SK-N-SH (cell line): ENCODE measurements at regions not wholly inside any gene's neighbourhood (a gene's known extent, or its start where the extent isn't known, plus 50 kb on each side); places are given as distances from the start of the nearest gene placed in this dataset.

Source experiments
- CTCF ChIA-PET: fragments of 300-600, 350-600 bp; formaldehyde crosslinking; extraction: SDS; loops from one replicate; lab custom pipeline; 2021; lab: Yijun Ruan, JAX
- POLR2A ChIA-PET: fragments of 350-600 bp; sonication (Branson Sonifier 250); formaldehyde crosslinking; extraction: SDS; loops from one replicate; lab custom pipeline; 2020; ENCODE audit warnings: antibody characterized with exemption, inconsistent platforms; lab: Yijun Ruan, JAX
- DNase-seq: peaks from one replicate; pipeline ENCODE4 v3.0.0; 2012
- H2AFZ ChIP-seq: fragments of 200-600 bp; sonication (generic); 2 replicates; pipeline ENCODE4 v1.8.1; 2016; ENCODE audit warnings: antibody characterized with exemption, mild to moderate bottlenecking, low read depth
- H3F3A ChIP-seq: fragments of 200-600 bp; sonication (generic); replicated peaks from 2 replicates; pipeline ENCODE3; 2016; ENCODE audit warnings: antibody characterized with exemption, mild to moderate bottlenecking; ENCODE audit not compliant: insufficient read depth
- H3K27ac ChIP-seq, 2 experiments: fragments of 200-500 bp in 1 of 2; fragments of 200-600 bp in 1 of 2; sonication (Bioruptor generic) in 1 of 2; sonication (generic), shearing (Covaris generic) in 1 of 2; 2 replicates each; pipeline versions ENCODE4 v1.5.1 to v1.6.1; 2014 to 2016; ENCODE audit warnings: low read depth in 2 of 2, inconsistent platforms in 1 of 2, low read length in 1 of 2, mild to moderate bottlenecking in 1 of 2, mixed read lengths in 1 of 2
- H3K27me3 ChIP-seq: fragments of 200-600 bp; sonication (generic), shearing (Covaris generic); 2 replicates; pipeline ENCODE4 v1.6.1; 2016; ENCODE audit warnings: mixed run types; ENCODE audit not compliant: insufficient read depth
- H3K36me3 ChIP-seq, 2 experiments: fragments of 200-500 bp in 1 of 2; fragments of 200-600 bp in 1 of 2; sonication (Bioruptor generic) in 1 of 2; sonication (generic) in 1 of 2; replicated peaks in 1 of 2; 2 replicates each; pipeline versions ENCODE3 to v1.5.1; 2014 to 2016; ENCODE audit warnings: low read length in 1 of 2, mild to moderate bottlenecking in 1 of 2; ENCODE audit not compliant: insufficient read depth in 2 of 2, control insufficient read depth in 1 of 2
- H3K4me1 ChIP-seq, 2 experiments: fragments of 200-500 bp in 1 of 2; fragments of 200-600 bp in 1 of 2; sonication (Bioruptor generic) in 1 of 2; sonication (generic), shearing (Covaris generic) in 1 of 2; 2 replicates each; pipeline versions ENCODE4 v1.5.1 to v1.6.1; 2014 to 2016; ENCODE audit warnings: low read depth in 1 of 2, low read length in 1 of 2, mixed run types in 1 of 2; ENCODE audit not compliant: insufficient read depth in 2 of 2, control insufficient read depth in 1 of 2
- H3K4me2 ChIP-seq: fragments of 200-600 bp; sonication (generic), shearing (Covaris generic); 2 replicates; pipeline ENCODE4 v1.6.1; 2017; ENCODE audit warnings: mixed run types
- H3K4me3 ChIP-seq, 2 experiments: fragments of 200-500 bp in 1 of 2; fragments of 200-600 bp in 1 of 2; sonication (Bioruptor generic) in 1 of 2; sonication (generic), shearing (Covaris generic) in 1 of 2; 2 replicates each; pipeline versions ENCODE4 v1.5.1 to v1.8.1; 2014 to 2016; ENCODE audit warnings: low read depth in 2 of 2, inconsistent platforms in 1 of 2, low read length in 1 of 2, mild to moderate bottlenecking in 1 of 2, mixed read lengths in 1 of 2, moderate library complexity in 1 of 2
- H3K79me2 ChIP-seq: fragments of 200-600 bp; sonication (generic); 2 replicates; pipeline ENCODE4 v1.8.1; 2017; ENCODE audit warnings: mild to moderate bottlenecking; ENCODE audit not compliant: insufficient read depth
- H3K9ac ChIP-seq: fragments of 200-600 bp; sonication (generic); 2 replicates; pipeline ENCODE4 v1.6.1; 2017; ENCODE audit warnings: mixed run types
- H3K9me2 ChIP-seq: fragments of 200-600 bp; sonication (generic); 2 replicates; pipeline ENCODE4 v1.6.1; 2017; ENCODE audit warnings: mixed run types
- H3K9me3 ChIP-seq: fragments of 200-600 bp; sonication (generic); 2 replicates; pipeline ENCODE4 v1.6.1; 2017; ENCODE audit warnings: mixed run types, mild to moderate bottlenecking, moderate library complexity
- H4K20me1 ChIP-seq: fragments of 200-600 bp; sonication (generic); 2 replicates; pipeline ENCODE4 v1.6.1; 2017; ENCODE audit warnings: mild to moderate bottlenecking, mixed run types; ENCODE audit not compliant: insufficient read depth
- FOSL2 ChIP-seq: IDR thresholded peaks from 2 replicates; pipeline ENCODE4 v1.4.0; 2012; ENCODE audit warnings: low read depth, mild to moderate bottlenecking, moderate library complexity, borderline replicate concordance
- FOXJ3 ChIP-seq: sonication (generic); formaldehyde crosslinking; IDR thresholded peaks from 2 replicates; pipeline ENCODE4 v1.5.1; 2020; ENCODE audit warnings: mild to moderate bottlenecking, missing genetic modification reagents
- GABPA ChIP-seq: IDR thresholded peaks from 2 replicates; pipeline ENCODE4 v1.4.0; 2012; ENCODE audit warnings: low read depth, mild to moderate bottlenecking
- JUND ChIP-seq: IDR thresholded peaks from 2 replicates; pipeline ENCODE4 v1.4.0; 2012
- MXI1 ChIP-seq: IDR thresholded peaks from 2 replicates; pipeline ENCODE4 v1.6.1; 2012; ENCODE audit warnings: mild to moderate bottlenecking, low read depth, low read length, improper control_type of control experiment
- POLR2AphosphoS5 ChIP-seq: IDR thresholded peaks from 2 replicates; pipeline ENCODE4 v1.6.1; 2012; ENCODE audit warnings: low read depth, low read length
- RAD21 ChIP-seq: IDR thresholded peaks from 2 replicates; pipeline ENCODE4 v1.6.1; 2012; ENCODE audit warnings: mild to moderate bottlenecking, low read length
- REST ChIP-seq: IDR thresholded peaks from 2 replicates; pipeline ENCODE4 v1.6.1; 2012; ENCODE audit warnings: mild to moderate bottlenecking, low read depth, low read length, moderate library complexity
- RXRA ChIP-seq: IDR thresholded peaks from 2 replicates; pipeline ENCODE4 v1.4.0; 2012; ENCODE audit warnings: low read depth, mild to moderate bottlenecking, borderline replicate concordance
- TEAD4 ChIP-seq: IDR thresholded peaks from 2 replicates; pipeline ENCODE4 v1.4.0; 2012; ENCODE audit warnings: mild to moderate bottlenecking, borderline replicate concordance; ENCODE audit not compliant: insufficient read depth
- YY1 ChIP-seq: IDR thresholded peaks from 2 replicates; pipeline ENCODE4 v1.4.0; 2012; ENCODE audit warnings: low read depth, mild to moderate bottlenecking
- WGBS: methylation state at CpG from one replicate; pipeline ENCODE4 v1.1.6; 2017; ENCODE audit warnings: low lambda C conversion rate; 5-methylcytosine and 5-hydroxymethylcytosine counted together
- TF ChIP-seq, protein P1 (sequence below): IDR thresholded peaks from 2 replicates; pipeline ENCODE4 v1.4.0; 2012; ENCODE audit warnings: low read depth
- TF ChIP-seq, protein P2 (sequence below): fragments of 150-350 bp; IDR thresholded peaks from 2 replicates; pipeline ENCODE4 v1.6.1; 2016; ENCODE audit warnings: mild to moderate bottlenecking, low read depth, low read length
- TF ChIP-seq, protein P3 (sequence below): fragments of 150-350 bp; IDR thresholded peaks from 2 replicates; pipeline ENCODE4 v1.6.1; 2017; ENCODE audit warnings: antibody characterized with exemption, low read length, low read depth, borderline replicate concordance

- TF ChIP-seq RAD21 (no peak), FOSL2 (no peak), TEAD4 (no peak), POLR2AphosphoS5 (no peak), RXRA (no peak), JUND (no peak), YY1 (no peak), FOXJ3 (no peak), REST (no peak), GABPA (no peak), MXI1 (no peak)
- TF ChIP-seq, protein P1, sequence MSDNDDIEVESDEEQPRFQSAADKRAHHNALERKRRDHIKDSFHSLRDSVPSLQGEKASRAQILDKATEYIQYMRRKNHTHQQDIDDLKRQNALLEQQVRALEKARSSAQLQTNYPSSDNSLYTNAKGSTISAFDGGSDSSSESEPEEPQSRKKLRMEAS = no peak
- TF ChIP-seq, protein P2, sequence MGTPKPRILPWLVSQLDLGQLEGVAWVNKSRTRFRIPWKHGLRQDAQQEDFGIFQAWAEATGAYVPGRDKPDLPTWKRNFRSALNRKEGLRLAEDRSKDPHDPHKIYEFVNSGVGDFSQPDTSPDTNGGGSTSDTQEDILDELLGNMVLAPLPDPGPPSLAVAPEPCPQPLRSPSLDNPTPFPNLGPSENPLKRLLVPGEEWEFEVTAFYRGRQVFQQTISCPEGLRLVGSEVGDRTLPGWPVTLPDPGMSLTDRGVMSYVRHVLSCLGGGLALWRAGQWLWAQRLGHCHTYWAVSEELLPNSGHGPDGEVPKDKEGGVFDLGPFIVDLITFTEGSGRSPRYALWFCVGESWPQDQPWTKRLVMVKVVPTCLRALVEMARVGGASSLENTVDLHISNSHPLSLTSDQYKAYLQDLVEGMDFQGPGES = no peak
- TF ChIP-seq, protein P3, sequence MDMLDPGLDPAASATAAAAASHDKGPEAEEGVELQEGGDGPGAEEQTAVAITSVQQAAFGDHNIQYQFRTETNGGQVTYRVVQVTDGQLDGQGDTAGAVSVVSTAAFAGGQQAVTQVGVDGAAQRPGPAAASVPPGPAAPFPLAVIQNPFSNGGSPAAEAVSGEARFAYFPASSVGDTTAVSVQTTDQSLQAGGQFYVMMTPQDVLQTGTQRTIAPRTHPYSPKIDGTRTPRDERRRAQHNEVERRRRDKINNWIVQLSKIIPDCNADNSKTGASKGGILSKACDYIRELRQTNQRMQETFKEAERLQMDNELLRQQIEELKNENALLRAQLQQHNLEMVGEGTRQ = no peak
- TF ChIP-seq, all 33 proteins: peak for 0
These were observed 222.8 kb downstream of the CGGBP1 start for GRCh38 chr3:87836026-87836425.

More at GRCh38 chr3:87836026-87836425, 222.8 kb downstream of the CGGBP1 start:
- DNase-seq = no peak
- Histone ChIP-seq H3K79me2 (no peaks in the 10 kb centered on the region), H4K20me1 (no peaks in the 10 kb centered on the region), H2AFZ (no peak overlapping the region), H3K27me3 (no peaks in the 10 kb centered on the region; the same call in 1 of the 2 replicates), H3K9me3 (no peaks in the 10 kb centered on the region), H3K36me3 (no peaks in the 10 kb centered on the region), H3K27ac (no peak overlapping the region), H3K9ac (no peak overlapping the region), H3K4me3 (no peak overlapping the region), H3K4me2 (no peak overlapping the region), H3K9me2 (no peaks in the 10 kb centered on the region), H3K4me1 (no peaks in the 10 kb centered on the region; a peak in 1 of 4 replicates), H3F3A (no peaks in the 10 kb centered on the region)
- ChIA-PET POLR2A (no interaction called here), CTCF (no interaction called here)
- 5% methylated on average over 1 of the region's 1 CpG for WGBS
